ENCODE measurements at regions not wholly inside any gene's neighbourhood (a gene's known extent, or its start where the extent isn't known, plus 50 kb on each side); places are given as distances from the start of the nearest gene placed in this dataset.

DNA sequence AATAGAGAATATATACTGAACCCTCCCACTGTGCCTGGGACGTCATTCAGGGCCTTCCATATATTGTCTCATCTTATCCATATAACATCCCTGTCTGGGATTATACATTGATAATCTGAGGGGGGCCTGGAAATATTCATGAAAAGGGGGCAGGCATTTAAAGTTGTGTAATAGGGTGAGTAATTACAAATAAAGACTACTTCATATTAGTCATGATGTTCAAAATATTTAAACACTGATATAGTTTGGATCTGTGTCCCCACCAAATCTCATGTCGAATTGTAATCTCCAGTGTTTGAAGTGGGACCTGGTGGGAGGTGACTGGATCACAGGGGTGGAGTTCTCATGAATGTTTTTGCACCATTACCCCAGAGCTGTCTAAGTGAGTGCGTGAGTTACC, 97.8 kb downstream of the AQP9 start:
- DNase-seq, result no peak

DNA sequence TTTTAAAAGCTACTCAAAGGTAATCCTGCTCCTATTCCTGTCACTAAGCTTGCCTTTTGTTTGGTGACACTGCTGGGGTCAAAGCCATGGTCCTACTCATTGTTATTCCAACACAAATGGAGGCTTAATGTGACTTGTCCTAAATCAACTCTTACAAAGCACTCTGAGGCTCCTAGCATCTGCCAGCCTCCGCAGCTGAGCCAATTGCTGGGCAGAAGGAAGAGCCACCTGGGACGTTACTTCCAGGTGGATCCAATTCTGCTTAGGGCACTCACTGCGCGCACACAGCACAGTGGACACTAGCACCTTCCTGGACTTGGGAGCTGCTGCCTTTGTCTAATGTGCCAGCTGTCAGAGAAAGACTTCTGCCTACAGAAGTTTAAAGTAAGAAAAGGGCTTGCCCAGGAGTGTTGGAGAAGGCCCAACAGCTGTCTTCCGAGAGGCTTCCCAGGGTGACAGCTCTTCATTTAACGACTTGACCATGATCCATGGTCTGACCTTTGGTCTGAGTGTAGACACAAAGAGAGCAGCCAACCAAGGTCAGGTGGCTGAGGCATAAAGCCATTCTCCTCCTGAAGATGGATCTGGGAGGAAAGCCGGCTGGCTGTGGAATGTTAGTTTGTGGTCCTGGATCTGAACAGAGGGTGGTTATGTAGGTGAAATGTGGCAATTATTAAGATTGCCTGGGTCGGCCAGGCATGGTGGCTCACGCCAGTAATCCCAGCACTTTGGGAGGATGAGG, 102.2 kb downstream of the AQP9 start:
- DNase-seq, result no peak

DNA sequence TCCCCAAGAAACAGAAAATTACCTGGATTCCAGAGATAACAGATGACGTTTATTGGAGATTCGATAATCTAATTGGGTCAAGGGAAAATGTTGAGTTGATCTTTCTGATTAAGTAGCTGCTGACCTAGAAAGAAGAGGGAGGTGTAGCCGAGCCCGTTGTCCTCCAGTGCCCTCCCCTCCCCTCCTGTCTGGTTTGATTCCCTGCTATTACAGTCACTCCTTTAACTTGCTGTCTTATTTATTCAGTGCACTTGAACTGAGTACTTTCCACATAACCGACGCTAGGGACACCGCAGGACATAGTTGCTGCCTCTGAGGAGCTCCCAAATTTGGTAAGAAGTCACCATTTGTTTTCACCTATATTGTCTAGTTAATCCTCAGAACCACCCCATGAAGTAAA, 103.7 kb downstream of the AQP9 start:
- DNase-seq, result no peak

DNA sequence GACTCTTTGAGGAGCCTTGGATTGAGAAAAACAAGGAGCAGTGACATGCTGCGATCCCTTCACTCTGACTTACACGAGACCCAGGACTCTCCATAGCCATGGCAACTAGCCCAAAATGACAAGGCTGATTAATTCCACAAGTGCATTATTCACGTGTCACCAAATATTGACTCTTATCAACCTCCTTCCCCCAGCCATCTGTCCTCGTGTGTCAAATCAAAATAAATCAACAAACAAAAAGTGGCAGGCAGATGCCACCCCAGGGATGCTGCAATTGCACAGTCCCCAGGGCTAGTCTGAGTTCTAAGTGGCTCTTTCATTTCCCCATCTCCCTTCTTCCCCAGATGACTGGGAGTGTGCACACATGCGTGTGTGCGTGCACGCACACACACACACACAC, 104.9 kb downstream of the AQP9 start:
- DNase-seq, result no peak

DNA sequence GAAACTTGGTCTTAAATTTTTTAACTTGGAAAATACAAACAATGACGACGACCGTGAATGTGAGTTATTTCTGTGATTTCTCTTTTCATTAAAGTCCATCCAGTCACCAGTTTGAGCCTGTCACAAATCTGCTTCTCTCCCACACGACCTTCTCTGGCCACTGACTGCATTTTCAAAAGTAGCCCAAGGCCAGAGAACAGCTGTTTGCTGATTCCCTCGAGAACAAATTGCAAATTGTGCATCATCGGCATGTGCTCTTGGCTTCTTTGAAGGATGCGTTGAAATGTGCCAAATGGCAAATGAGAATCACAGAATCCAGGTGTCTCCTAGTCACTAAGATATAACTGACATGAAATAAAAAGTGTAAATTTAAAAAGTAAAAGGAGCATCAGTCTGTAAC, 106.4 kb downstream of the AQP9 start:
- DNase-seq, result no peak

DNA sequence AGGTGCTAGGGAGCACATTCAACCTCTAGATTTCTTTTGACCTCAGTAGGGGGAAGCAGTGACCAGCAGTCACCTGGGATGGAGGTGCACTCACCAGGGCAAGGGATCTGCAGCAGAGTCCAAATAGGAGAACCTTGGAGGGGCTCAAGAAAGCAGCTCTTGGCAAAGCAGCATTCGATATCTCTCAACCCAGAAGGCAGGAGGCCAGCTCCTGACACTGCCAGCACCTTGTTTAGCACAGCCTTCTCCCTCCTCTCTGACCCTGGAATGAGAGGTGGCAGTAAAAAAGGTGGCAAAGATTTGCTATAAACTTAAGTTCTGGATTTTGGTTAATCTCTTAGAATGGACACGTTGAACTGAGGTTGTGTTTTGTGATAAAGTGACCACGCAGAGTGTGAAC, 107.9 kb downstream of the AQP9 start:
- no peak for DNase-seq

DNA sequence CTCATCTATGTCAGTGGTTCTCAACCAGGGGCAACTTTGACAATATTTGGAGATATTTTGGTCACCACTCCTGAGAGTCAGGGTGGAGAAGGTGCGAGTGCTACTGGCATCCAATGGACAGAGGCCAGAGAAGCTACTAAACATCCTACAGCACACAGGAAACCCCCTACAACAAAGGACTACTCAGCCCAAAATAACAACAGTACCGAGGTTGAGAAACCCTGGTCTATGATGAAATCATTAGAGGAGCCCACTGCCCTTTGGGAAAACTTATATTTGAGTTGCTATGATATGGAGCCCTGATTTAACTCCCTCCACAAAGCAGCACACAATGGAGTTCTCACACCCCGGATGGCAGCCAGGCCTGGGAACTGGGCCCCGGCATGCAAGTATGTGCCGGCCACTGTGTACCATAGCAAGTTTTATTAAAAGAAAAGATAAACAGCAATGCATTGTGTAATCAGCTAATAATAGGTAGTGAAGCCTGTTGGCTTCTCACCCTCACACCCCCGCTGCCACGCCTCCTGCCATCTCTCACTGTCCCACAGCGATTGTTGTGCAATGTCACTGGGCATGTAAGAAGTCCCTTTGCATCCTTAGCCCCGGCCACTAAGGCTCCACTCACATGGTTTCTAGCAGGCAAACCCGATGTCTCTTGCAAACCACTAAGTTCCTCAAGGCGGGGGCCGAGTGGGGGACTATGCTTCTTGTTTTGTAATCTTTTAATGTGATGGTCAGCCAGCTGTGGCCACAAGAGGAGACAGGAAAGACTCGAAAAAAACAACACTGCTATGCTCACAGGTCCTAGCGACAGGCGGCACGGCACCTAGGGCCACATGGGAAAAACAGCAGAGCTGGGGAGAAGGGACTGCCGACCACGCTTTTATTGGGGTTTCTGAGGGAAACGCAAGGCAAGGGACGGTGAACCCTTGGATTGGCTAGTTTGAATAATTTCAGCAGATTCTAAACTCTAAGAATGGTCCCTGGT, 110.0 kb downstream of the AQP9 start:
- no peak for DNase-seq

GRCh38 chr15:58249646-58250312, 111.6 kb downstream of the AQP9 start:
- DNase-seq, result no peak

DNA sequence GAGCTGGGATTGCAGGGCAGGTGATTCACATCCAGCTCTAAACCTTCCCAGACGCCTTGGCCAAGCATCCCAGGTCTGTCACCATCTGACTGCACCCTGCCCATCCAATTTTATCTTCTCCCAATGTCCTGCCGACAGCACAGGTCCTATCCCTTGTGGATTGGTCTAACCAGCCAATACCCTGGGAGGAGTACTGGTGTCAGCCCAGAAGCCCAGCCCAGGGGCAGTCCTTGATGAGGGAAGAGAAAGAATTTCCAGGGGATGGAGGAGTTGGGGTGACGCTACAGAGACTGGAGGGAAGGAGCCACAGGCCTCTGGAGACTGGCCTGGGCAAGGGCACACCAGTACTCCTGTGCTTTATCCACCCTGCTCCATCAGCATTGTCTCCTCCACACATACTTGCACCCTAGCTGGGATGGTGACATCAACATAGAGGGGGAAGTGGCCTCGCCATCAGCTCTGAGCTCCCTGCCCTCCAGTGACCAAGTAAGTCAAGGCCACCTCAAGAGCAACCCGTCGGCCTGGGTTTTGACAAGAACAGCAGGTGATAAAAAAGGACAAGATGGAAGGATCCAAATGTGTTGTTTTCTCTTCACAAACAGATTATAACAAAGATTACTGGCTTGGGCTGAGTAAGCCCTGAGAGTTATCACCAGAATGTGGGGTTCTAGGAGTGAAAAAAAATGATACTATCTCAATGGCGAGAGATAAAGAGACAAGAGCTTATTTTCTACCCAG, 114.6 kb downstream of the AQP9 start:
- no peak for DNase-seq

- DNase-seq, result no peak
Measured at GRCh38 chr15:58257776-58258325, 119.7 kb downstream of the AQP9 start.

- DNase-seq, result no peak
Measured at GRCh38 chr15:58258501-58259292, 120.5 kb downstream of the AQP9 start.

DNA sequence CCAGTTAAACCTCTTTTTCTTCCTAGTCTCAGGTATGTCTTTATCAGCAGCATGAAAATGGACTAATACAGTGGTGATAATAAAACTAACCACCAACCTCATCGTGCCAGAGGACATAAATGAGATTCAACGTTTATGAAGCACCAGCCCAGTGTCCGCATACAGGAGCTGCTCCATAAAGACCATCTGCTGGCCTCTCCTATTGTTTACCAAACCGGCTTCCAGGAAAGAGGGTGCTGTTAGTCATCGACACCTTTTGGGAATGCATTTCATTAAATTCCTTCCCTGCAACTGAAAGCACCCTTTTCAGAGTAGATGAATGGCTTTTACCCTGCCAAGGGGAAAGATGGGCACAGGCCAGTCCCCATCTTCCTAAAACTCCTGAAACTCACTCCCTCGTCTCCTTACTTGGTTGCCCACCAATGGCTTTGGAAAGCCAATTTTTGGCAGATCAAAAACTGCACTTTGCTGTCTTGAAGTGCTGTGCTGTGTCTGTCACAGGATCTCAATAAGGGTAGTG, 122.1 kb downstream of the AQP9 start:
- no peak for DNase-seq

DNA sequence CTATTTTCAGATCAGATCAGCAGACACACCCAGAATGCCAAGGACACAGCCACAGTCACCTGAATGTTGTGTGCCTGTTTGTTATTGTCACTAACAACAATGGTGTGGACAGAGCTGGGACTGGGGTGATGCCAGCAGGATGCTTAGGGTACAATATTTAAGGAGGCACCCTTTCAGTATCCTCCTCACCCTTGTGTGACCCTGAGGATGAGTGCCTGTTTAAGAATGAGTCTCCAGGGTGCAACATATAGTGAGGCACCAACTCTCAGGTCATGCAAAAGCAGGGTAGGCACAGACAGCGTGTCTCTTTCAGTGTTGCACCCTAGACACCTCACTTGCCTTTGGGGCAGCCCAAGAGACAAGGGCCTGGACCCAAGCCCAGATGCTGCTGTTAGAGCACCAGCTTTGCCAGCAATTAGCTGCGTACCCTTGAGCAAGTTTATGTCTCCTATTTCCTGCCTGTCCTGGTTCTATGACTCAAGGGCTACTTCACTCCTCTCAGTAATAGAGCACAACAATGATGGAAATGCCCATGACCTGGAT, 122.6 kb downstream of the AQP9 start:
- no peak for DNase-seq

DNA sequence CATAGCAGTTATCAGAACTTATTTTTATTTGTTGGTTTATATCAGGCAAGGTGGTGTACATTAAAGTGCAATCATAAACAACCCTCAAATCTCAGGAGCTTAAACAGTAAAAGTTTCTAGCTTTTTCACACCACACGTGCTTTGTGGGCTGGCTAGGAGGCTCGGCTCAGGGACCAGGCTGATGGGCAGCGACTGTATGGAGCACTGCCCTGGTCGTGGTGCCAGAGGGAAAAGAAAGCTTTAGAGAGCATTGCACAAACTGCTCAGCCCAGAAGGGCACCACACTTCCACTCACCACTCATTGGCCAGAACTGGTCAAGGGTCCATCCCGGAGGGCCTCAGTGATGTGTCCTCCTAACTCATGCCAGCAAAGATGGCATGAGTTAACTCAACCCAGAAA, 123.2 kb downstream of the AQP9 start:
- DNase-seq, result no peak

- DNase-seq, result no peak
Measured at GRCh38 chr15:58264053-58264971, 126.1 kb downstream of the AQP9 start.

DNA sequence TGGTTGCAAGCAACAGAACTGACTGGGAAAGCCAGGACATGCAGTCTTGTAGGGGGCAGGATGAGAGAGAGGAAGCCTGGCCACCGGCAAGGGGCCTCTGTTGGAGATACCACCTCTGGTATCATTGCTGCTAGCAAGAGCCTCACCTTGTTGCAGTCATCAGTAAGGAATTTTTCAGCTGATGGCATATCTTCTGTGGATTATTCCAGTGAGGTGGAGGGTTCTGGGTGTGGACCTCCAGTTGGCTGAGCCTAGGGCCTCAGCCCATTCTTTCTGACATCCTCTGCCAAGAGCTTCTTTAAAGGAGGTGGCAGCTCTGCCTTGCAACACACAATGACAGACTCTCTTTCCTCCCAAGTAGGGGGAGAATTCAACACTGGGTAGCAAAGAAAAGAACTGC, 128.9 kb downstream of the AQP9 start:
- DNase-seq, result no peak

DNA sequence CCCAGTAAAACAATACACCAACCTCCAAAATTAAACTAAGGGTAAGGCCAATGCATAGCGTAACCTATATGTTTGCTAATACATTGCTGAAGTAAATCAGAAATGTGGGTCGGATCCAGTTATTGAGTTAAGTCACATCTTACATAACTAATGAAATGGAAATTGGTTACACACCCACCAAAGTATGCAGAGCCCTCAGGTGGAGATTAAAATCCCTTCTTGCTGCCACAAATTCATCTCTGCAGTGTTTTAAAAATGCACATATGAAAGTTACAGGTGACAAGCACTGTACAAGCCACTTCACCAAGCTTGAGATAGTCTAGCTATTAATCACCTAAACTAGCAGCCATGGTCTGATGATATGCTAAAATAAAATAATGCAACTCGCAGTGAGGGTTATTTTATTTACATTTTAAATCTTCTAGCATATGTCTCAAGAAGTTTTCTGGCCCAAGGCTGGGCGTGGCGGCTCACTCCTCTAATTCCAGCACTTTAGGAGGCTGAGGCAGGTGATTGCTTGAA, 130.6 kb downstream of the AQP9 start:
- DNase-seq, result no peak

GRCh38 chr15:58269455-58270414, 131.6 kb downstream of the AQP9 start:
- DNase-seq, result no peak

All from activated CD4-positive, alpha-beta T cell treated with anti-CD3 and anti-CD28 coated beads, Interleukin-2, amount 50 U/mL, for 4 hours (primary cell).